GM21515 (cell line): ENCODE measurements at regions not wholly inside any gene's neighbourhood (a gene's known extent, or its start where the extent isn't known, plus 50 kb on each side); places are given as distances from the start of the nearest gene placed in this dataset.
"Not testable (repeated sequence)": the region's sequence is repeated elsewhere in the genome, so short reads cannot be mapped to it uniquely, and the experiment has no call there.

ENCODE experiments used
- ATAC-seq: cut with Tn5 transposase; IDR thresholded peaks from one replicate; pipeline ENCODE4 v1.9.1; 2021; ENCODE audit not compliant: unreplicated experiment

DNA sequence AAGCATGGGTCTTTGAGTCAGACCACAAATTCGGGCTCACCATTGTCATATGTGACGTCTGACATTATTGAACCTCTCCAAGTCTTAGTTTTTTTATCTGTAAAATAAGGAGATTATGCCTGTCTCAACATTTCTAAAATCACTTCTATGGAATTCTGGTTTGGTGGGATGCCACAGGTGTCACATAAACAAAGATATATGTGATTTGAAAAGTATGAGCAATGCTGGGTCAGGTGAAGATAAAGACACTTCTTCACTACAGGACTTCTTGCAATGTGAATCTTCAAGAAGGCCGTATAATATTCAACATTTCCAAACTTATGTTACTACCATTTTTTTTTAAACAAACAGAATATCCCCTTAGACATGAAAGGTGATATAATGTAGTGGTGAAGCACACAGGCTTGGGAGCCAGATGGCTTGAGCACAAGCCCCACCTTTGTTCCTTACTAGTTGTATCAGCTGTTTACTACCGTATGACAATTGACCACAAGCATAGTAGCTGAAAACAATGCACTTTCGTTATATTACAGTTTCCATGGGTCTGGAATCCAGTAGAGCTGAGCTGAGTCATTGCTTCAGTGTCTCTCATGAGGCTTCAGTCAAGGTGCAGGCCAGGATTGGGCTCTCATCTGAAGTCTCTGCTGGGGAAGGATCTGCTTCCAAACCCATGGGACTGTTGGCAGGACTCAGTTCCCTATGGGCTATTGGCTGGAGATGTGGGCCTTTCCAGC, 87.7 kb downstream of the UTP18 start:
- ATAC-seq, result no peak

DNA sequence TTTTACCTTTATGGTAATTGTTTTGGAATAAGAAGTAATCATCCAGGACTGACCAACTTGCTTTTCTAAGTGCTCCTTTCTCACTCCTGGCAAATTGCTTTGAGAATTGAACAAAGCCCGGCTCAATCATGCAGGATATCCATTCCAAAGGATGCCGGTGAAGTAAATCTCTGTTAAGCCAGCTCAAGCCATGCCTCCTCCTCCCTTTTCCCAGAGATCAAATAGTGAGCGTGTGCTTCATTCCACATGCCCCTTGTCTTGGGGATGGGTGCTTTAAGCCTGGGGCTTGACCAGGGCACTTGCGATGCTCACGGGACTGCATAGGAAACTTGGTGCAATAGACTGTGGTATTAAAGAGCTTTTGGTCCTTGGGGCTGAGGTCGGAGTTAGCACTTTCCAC, 90.7 kb downstream of the UTP18 start:
- ATAC-seq, result no peak

DNA sequence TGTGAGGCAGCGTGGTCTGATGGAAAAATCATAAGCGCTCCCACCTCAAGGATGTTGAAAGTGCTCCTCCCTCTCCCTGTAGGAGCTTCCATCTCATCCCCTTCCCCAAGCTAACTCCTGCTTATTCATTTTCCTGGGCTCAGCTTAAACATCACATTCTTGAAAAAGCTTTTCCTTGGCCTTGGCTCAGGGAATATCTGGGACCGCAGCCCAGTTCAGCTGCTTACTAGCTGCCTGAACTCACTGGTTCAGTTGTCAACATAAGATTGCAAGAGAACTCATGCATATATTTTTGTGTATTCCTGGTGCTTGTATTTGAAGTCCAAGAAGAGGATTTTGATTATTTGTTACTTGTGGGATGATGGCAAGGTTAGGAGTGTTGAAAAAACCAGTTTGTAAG, 91.5 kb downstream of the UTP18 start:
- no peak for ATAC-seq

DNA sequence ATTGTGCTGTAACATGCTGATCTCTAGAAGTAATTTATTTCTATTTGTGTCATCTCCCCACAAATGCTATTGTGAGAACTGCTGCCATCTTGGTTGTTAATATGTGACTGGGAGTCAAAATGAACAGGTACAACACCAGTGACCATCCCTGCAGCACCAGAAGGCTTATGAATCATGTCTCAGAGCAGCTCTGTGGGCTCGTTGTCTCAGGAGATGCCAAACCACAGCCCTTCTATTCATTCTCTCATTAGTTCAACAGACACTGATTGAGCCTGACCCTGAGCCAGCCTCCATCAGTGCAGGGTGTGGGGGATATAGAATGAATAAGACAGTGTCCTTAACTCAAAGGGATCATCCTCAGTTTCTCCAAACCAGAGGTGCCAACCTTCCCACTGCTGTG, 92.5 kb downstream of the UTP18 start:
- ATAC-seq, result no peak

DNA sequence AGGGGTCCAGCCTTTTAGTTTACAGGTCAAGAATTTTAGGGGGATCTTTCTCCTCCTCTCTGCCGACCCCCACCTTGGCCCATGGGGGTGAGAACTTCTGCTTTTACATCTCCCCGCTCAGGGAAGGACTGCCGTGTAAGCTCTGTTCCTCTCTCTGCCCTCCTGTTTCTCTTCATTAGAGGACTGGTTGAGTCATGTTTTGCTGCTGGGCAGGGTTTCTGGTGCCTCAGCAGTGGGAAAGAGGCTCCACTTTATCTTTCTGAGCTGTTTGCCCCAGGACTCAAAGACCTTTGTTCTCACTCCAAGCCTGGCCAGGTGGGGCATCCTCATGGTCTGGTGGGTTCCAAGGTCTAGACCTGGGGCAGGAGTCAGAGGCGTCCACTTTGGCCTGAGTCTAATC, 93.0 kb downstream of the UTP18 start:
- no peak for ATAC-seq

DNA sequence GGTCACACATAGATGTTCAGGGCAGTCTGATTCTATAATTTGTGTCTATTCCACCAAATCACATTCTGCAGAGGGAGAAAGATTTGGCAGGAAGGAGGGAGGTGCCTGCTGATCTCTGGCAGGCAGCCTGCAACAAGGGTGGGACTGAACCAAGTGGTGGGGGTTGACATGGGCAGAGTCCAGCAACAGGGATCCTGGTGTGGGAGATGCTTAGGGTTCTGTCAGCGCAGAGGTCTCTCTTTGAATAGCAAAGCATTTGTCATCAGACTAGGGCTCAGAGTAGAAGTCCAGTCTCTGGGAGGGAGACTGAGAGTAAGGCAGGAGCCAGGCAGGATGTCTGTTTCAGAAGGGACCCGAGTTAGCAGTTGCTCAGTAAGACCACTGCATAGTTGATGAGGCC, 94.6 kb downstream of the UTP18 start:
- ATAC-seq, result no peak

DNA sequence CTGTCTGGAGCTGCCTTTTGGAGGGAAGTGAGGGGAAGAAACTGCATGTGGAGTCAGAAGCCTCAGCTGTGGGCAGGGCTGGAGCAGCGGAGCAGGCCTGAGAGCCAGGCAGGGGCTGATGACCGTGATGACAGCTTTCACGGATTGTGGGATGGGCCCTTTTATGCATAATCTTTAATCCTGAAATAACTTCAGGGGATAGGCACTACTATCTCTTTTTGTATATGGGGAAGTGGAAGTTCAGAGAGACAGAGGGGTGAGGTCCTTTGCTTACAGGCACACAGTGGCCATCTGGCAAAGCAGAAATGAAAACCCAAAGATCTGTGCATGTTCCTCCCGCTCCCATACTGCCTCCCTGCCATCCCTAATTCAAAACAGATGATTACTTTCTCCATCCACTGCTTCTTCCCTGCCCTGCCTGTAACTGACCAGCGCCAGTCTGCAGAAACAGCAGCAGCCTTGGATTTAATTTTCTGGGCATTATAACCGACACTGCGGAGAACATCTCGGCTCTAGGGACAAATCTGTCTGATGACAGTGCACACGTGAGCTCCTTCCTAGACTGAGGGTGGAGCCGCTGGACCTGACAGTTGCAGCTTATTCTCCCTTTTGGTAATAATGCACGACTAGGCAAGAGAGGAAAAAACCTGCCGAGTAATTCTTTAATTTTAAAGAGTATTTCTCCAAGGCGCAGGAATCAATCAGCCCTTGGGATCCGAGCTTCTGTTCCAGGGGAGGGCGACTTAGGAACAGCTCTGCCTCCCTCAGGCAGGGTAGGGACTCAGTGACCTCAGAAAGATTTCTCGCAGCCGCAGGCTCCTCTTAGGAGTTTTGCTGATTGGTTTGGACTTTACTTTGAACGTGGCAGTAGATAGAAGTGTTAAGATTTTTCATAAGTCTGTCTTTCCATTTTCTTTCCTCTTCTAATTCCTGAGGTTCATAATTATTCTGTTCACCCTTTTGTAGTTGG, 95.4 kb downstream of the UTP18 start:
- ATAC-seq, result no peak

DNA sequence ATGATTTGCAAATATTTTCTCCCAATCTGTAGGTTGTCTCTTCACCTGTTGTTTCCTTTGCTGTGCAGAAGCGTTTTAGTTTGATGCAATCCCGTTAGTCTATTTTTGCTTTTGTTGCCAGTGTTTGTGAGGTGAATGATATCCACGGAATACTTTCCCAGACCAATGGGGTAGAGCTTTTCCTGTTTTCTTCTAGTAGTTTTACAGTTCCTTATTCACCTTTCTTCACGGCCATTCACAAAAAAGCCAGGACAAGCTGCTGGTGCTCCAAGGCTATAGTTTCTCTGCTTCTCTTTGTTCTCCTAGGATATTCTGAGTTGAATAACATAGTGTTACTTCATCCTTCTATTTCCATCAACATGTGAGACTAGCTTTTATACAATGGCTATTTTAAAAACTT, 98.7 kb downstream of the UTP18 start:
- no peak for ATAC-seq

DNA sequence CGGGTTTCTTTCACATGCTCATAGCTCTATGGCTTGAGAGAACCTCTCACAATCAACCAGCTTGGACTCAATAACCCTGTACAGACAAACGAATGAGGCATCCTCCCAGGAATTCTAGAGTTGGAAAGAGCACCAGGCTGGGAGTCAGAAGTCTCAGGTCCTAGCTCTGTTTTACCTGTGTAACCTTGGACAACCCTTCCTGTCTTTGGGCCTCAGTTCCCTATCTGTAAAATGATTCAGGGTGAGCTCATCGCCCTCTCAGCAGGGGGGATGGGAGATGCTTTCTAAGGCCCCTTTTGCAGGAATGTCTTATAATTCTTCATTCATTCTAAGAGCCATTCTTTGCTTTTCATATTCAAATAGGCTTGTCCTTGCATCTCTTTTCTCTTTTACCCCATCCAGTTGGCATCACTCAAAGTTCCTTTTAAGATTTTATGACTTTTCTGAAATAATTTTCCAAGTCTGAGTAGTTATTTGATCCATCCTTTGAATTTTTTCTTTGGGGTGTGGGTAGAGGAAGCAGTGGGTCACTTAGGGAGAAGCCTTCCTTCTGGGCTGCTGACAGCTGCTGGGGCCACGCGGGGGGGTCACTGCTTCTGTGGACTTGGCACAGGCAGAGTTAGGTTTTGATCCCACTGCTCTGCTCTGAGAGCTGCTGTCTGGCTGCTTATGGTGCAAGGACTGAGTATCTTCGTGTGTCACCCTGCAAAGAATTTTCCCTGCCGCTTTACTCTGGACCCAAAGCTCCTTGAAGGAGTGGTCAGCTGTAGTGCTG, 102.7 kb downstream of the UTP18 start:
- no peak for ATAC-seq

DNA sequence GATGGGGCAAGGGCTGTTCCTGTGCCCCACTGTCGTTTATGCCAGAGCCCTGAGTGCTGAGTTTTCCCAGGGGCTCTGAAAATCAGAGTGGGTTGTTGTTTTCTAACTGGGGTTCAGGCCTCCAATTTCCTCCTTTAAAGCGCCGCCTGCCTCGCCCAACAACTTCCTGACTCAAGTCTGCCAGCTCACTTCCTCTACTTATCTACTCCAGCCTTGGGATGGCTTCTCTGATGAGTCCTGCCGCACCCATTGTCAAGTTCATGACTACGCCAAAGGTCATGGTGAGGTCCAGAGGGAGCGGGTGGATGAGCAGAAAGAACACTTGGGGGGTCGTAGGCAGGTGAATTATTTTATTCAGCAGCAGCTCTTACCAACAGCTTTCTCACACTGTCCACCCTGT, 104.7 kb downstream of the UTP18 start:
- ATAC-seq, result no peak

DNA sequence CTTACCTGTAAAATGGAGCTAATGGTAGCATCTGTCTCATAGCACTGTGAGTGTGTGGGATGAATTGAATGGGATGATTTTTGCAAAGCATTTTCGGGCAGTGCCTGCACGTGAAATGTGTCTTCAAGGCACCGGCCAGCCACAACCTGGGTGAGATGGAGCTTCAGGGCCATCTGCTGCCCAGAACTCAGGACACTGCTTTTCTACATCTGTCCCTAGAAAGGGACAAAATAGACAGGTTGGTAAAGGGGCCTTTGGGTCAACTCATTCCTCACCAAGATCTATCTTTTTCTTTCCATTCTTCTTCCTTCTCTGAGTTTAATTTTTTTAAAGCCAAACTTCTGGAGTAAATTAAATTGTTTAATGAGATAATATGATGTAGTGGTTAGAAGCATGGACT, 106.5 kb downstream of the UTP18 start:
- ATAC-seq, result no peak

DNA sequence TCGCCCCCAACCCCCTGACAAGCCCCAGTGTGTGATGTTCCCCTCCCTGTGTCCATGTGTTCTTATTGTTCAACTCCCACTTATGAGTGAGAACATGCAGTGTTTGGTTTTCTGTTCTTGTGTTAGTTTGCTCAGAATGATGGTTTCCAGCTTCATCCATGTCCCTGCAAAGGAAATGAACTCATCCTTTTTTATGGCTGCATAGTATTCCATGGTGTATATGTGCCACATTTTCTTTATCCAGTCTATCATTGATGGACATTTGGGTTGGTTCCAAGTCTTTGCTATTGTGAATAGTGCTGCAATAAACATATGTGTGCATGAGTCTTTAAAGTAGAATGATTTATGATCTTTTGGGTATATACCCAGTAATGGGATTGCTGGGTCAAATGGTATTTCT, 107.5 kb downstream of the UTP18 start:
- ATAC-seq, result not testable (repeated sequence)

DNA sequence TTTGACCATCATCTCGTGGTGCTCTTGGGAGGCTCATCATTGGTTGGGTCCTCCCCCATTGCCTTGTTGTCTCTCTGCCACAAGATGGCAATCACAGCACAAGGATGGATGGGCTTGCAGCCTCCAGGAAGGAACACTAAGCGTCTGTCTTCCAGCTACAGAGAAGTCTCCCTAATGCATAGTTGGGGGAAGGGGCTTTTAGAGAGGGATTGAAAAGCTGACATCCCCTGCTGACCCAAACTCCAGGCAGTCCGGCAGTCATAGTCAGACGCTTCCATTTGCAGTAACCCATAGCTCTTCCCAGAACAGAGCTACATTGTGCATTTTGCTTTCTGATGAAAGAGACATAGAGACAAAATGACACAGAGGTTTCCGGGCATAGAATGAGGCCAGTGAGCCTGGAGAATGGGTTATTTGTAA, 111.4 kb downstream of the UTP18 start:
- no peak for ATAC-seq

DNA sequence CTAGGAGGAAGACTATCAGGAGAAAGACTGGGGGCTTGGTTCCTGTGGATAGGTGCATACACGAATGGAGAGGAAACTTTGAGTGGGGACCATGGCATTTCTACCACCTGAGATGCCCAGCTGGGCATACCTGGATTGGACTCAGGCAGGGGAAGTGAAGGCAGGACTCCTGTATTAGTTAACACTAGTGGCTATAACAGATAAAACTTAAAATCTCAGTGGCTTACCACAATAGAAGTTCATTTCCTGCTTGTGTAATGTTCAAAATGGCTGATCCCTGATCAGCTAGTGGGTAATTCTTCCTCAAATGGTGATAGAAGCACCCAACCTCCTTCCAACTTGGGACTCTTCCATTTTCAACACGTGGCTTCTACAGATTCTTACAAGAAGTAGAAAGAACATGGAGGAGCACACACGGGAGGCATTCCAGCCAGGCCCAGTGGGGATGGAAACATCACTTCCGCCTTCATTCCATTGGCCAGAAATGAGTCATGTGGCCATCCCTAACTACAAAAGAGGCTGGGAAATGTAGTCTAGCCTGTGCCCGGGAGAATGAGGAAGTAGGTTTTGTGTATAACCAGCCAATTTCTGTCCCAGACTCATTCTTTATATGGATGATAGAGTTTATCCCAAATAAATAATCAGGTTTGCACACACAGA, 112.1 kb downstream of the UTP18 start:
- ATAC-seq, result peak; percentile 85

DNA sequence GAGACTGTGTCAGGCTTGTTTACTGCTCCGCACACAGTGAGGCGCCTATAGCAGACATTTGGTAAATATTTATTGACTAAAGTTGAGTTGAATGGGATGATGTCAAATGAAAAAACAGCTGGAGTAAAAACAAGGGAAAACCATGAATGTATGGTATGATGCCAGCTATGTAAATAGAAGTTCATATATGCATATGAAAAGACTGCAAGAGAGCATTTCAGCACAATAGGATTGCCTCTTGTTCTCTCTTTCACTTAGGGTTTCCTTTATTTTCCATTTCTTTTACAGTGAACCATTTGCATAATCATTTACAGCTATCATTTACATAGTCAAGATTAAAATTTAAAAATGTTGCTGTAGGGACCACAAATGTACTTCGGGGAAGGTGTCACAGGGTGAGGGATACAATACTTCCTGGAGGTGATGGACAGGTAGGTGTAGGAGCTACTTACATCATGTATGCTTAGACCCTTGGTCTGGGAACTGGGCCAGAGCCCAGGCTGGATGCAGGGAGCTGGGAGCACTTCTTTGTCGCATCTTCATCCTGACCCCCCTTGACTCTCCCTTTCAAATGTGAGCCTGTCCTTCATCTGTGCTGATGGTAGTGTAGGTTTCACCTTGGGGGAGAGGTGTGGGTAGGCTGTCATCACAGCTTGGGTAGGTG, 113.3 kb downstream of the UTP18 start:
- ATAC-seq, result no peak

DNA sequence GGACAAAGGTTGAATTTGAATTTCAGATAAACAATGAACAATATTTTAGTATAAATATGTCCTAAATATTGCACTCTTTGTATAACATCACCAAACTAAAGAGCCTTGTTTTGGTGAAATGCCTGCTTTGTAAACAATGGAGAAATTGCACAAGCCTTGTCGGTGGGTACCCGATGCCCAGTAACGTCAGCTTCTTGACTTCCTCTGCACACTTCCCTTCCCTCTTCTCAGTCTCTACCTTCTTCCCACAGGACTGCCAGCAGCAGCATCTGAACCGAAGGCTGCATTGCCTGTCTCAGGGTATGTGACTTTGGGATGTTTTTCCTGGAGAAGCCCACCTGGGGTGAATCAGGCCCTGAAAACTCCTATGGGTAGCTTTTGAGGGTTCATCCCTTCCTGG, 113.9 kb downstream of the UTP18 start:
- no peak for ATAC-seq

DNA sequence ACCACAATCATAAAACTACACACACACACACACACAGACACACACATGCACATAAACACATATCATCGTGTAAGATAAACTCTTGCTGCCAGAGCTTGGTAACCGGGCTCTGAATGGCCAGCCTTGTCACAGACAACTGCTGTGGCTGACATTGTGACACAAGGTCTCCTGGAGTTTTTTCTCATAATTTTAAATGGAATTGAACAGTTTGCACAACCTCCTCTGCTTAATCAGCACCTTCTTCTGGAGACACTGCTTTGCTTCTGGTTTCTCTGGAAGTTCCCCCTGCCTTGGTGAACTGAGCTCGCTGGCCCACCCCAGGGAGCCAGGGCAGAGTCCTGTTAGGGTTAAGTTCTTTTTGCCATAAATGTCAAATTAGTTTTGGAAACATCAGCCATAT, 115.4 kb downstream of the UTP18 start:
- ATAC-seq, result no peak

DNA sequence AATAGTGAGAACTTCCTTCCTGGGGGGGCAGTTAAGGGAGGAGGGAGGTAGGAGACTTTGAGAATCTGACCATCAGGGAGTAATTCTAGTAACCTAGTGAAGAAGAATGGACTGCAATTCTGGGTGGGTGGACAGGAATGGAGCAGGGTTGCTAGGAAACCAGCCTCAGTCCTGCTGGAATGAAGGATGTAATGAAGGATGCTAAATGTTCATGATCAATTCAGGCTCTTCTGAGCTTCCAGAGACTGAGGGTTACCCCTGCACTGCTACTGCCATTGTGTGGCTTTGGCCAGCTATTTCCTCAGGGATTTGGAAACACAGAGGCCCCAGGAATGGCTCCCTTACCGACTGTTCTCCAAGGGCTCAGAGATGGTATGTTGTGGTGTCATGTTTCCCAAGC, 116.4 kb downstream of the UTP18 start:
- ATAC-seq, result no peak

DNA sequence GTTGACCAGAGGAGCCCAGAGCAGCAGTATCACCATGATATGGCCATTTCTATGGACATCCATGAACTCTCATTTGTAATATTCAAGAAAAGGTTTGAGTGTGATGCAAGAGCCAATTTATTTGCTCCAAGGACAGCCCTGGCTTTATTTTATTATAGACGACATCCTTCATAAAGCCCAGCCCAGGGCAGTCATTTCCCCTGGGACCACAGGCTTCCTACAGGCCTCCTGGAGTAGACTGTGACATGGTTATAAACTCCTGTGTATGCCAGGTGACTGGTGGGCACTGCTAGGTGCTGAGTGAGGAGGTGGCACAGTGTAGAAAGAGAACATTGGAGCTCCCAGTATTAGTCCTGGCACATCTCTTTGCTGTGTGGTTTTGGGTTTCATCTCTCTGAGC, 120.9 kb downstream of the UTP18 start:
- ATAC-seq, result no peak

DNA sequence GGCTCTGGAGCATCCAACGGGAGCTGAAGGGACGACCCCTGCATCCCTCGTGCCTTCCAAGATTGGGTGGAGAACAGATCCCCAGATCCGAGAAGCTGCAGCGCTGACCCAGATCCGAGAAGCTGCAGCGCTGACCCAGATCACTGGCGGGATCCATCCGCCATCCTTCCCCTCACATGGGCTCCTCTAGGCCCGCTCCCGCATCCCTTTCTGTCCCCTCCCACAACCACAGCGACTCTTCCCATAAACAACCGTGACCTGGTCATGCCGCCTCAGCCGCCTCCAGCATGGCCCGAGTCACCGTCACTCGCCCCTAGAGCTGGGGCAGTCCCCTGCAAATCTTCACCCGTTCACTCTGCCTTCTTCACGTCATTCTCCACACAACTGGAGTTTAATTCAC, 124.9 kb downstream of the UTP18 start:
- ATAC-seq, result no peak
